Type B pancreatic cell (in vitro differentiated cells): ENCODE measurements at regions not wholly inside any gene's neighbourhood (a gene's known extent, or its start where the extent isn't known, plus 50 kb on each side); places are given as distances from the start of the nearest gene placed in this dataset.

Source experiments
- DNase-seq: peaks from one replicate; pipeline ENCODE4 v3.0.0; 2021; ENCODE audit warnings: mixed read lengths; ENCODE audit not compliant: unreplicated experiment; ENCODE audit errors: extremely low spot score
- H3K27ac Mint-ChIP-seq: 2 replicates; pipeline ENCODE4 v1.8.0; 2021; ENCODE audit warnings: mild to moderate bottlenecking, mixed read lengths
- H3K27me3 Mint-ChIP-seq: 2 replicates; pipeline ENCODE4 v1.8.0; 2021; ENCODE audit warnings: mixed read lengths
- H3K36me3 Mint-ChIP-seq: 2 replicates; pipeline ENCODE4 v1.8.0; 2021; ENCODE audit warnings: mixed read lengths
- H3K4me1 Mint-ChIP-seq: one replicate; pipeline ENCODE4 v1.8.0; 2021; ENCODE audit warnings: mixed read lengths; ENCODE audit not compliant: unreplicated experiment
- H3K4me3 Mint-ChIP-seq: 2 replicates; pipeline ENCODE4 v1.8.0; 2021; ENCODE audit warnings: mild to moderate bottlenecking, mixed read lengths
- H3K9me3 Mint-ChIP-seq: 2 replicates; pipeline ENCODE4 v1.8.0; 2021; ENCODE audit warnings: mixed read lengths
- CTCF ChIP-seq: fragments of 200-600 bp; sonication (generic); conservative IDR thresholded peaks from 2 replicates; pipeline ENCODE4 v1.5.0; 2021; ENCODE audit warnings: antibody characterized with exemption, mild to moderate bottlenecking

- H3K27ac Mint-ChIP-seq = no peak overlapping the region
- H3K9me3 Mint-ChIP-seq = no peaks in the 10 kb centered on the region
- no peak for TF ChIP-seq CTCF
- no peak overlapping the region for H3K4me3 Mint-ChIP-seq
- DNase-seq = no peak
- H3K4me1 Mint-ChIP-seq = no peaks in the 10 kb centered on the region
- H3K36me3 Mint-ChIP-seq = no peaks in the 10 kb centered on the region
- no peaks in the 10 kb centered on the region for H3K27me3 Mint-ChIP-seq
Measured at GRCh38 chr5:54655761-54656160, 138.2 kb downstream of the SNX18 start.

GRCh38 chr5:54655266-54655665, 137.7 kb downstream of the SNX18 start:
- DNase-seq = no peak
- Mint-ChIP-seq H3K36me3 (no peaks in the 10 kb centered on the region), H3K27me3 (no peaks in the 10 kb centered on the region), H3K4me1 (no peaks in the 10 kb centered on the region), H3K4me3 (no peak overlapping the region), H3K9me3 (no peaks in the 10 kb centered on the region), H3K27ac (no peak overlapping the region)
- TF ChIP-seq CTCF = no peak

- H3K4me1 Mint-ChIP-seq = no peaks in the 10 kb centered on the region
- TF ChIP-seq CTCF = no peak
- no peak overlapping the region for H3K27ac Mint-ChIP-seq
- H3K9me3 Mint-ChIP-seq = no peaks in the 10 kb centered on the region
- DNase-seq = no peak
- H3K36me3 Mint-ChIP-seq = no peaks in the 10 kb centered on the region
- H3K4me3 Mint-ChIP-seq = no peak overlapping the region
- H3K27me3 Mint-ChIP-seq = no peaks in the 10 kb centered on the region
Measured at GRCh38 chr5:54653956-54654614, 136.5 kb downstream of the SNX18 start.

- no peaks in the 10 kb centered on the region for H3K36me3 Mint-ChIP-seq
- no peak for TF ChIP-seq CTCF
- H3K27ac Mint-ChIP-seq = no peak overlapping the region
- H3K27me3 Mint-ChIP-seq = no peaks in the 10 kb centered on the region
- peaks cover 7% of the 10 kb centered on the region for H3K4me1 Mint-ChIP-seq
- H3K9me3 Mint-ChIP-seq = peaks cover 6% of the 10 kb centered on the region
- H3K4me3 Mint-ChIP-seq = no peak overlapping the region
- no peak for DNase-seq
Measured at GRCh38 chr5:54651482-54652076, 134.0 kb downstream of the SNX18 start.

- H3K36me3 Mint-ChIP-seq = no peaks in the 10 kb centered on the region
Measured at GRCh38 chr5:54649041-54649504, 131.5 kb downstream of the SNX18 start.

More at GRCh38 chr5:54649041-54649504, 131.5 kb downstream of the SNX18 start:
- no peak for TF ChIP-seq CTCF
- no peak overlapping the region for H3K27ac Mint-ChIP-seq
- H3K4me3 Mint-ChIP-seq = no peak overlapping the region
- peaks cover 18% of the 10 kb centered on the region for H3K4me1 Mint-ChIP-seq
- H3K27me3 Mint-ChIP-seq = no peaks in the 10 kb centered on the region
- no peak for DNase-seq
- peaks cover 6% of the 10 kb centered on the region for H3K9me3 Mint-ChIP-seq
